SJCRH30 (cell line): ENCODE measurements at regions not wholly inside any gene's neighbourhood (a gene's known extent, or its start where the extent isn't known, plus 50 kb on each side); places are given as distances from the start of the nearest gene placed in this dataset.

Source experiments
- DNase-seq, 2 experiments: peaks; one replicate each; pipeline ENCODE4 v3.0.0-alpha.2; 2015 to 2020
- H3K27ac ChIP-seq: fragments of 250-450 bp; sonication (Bioruptor Pico); 2 replicates; pipeline ENCODE4 v1.5.1; 2020; ENCODE audit warnings: mild to moderate bottlenecking, moderate library complexity
- H3K27me3 ChIP-seq: fragments of 250-450 bp; sonication (Bioruptor Pico); 2 replicates; pipeline ENCODE4 v1.5.1; 2020; ENCODE audit warnings: mild to moderate bottlenecking, moderate library complexity
- H3K36me3 ChIP-seq: fragments of 250-450 bp; sonication (Bioruptor Pico); 2 replicates; pipeline ENCODE4 v1.5.1; 2020; ENCODE audit warnings: mild to moderate bottlenecking, moderate library complexity
- H3K4me1 ChIP-seq: fragments of 250-450 bp; sonication (Bioruptor Pico); 2 replicates; pipeline ENCODE4 v1.5.1; 2020; ENCODE audit warnings: mild to moderate bottlenecking, moderate library complexity
- H3K4me3 ChIP-seq: fragments of 250-450 bp; sonication (Bioruptor Pico); 2 replicates; pipeline ENCODE4 v1.5.1; 2020; ENCODE audit warnings: mild to moderate bottlenecking, moderate library complexity
- H3K9me3 ChIP-seq: fragments of 250-450 bp; sonication (Bioruptor Pico); replicated peaks from 2 replicates; pipeline ENCODE4 v1.5.1; 2020; ENCODE audit warnings: mild to moderate bottlenecking, moderate library complexity

DNA sequence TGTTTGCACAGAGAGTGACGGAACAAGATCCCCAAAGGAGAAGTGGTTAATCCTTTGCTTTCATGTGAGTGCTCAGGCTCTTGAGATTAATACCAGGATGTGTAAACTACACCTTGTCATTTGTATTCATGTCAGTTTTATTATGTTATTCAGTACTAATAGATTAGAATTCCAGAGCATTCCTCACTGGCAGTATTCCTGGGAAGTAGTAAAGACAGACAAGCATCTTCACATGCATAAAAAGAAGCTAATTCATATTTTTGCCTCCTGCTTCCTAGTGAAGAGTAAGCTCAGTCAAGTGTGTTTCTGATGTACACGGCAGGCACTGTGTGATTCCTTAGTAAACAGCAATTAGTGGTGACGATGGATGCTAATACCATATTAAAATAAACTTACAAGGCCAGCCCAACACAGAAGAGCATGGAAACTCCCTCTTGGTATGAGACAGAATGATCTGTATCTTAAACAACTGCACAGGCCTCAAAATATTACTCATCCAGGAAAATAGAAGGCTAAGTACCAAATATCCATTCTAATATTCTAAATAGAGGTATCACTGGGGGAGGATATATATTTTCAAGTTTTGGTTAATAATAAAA, 336.8 kb upstream of the MCTP2 start:
- H3K4me1 ChIP-seq, result no peaks in the 10 kb centered on the region

GRCh38 chr15:93887151-93887550, 344.2 kb upstream of the MCTP2 start:
- H3K4me3 ChIP-seq, result no peak overlapping the region
- DNase-seq, result no peak
- no peaks in the 10 kb centered on the region for H3K4me1 ChIP-seq

More for the DNA sequence above, 336.8 kb upstream of the MCTP2 start:
- Histone ChIP-seq H3K4me3 (no peak overlapping the region), H3K27me3 (no peaks in the 10 kb centered on the region), H3K27ac (no peak overlapping the region), H3K9me3 (no peaks in the 10 kb centered on the region), H3K36me3 (no peaks in the 10 kb centered on the region)
- no peak for DNase-seq

DNA sequence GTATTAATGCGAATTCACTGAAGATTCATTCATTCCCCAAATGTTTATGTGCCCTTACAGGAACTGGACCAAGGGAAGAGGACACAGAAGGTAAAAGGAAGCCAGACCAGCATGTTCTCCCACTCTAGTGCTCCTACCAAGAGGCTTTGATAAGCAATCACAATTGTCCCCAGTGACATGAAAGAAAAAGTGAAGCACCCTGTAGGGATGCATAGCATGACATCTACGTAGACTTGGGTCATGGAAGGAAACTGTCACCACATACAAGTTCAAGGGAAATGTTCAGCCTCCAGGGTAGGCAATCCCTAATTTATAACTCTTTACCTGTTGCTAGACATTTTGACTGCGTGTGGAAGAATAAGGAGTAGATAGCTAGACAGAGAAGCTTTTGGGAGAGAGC, 348.6 kb upstream of the MCTP2 start:
- Histone ChIP-seq H3K4me1 (no peaks in the 10 kb centered on the region), H3K36me3 (no peaks in the 10 kb centered on the region), H3K27me3 (no peaks in the 10 kb centered on the region), H3K27ac (no peak overlapping the region), H3K9me3 (no peaks in the 10 kb centered on the region), H3K4me3 (no peak overlapping the region)
- no peak for DNase-seq

More at GRCh38 chr15:93887151-93887550, 344.2 kb upstream of the MCTP2 start:
- H3K27me3 ChIP-seq, result no peaks in the 10 kb centered on the region
- no peaks in the 10 kb centered on the region for H3K36me3 ChIP-seq
- no peak overlapping the region for H3K27ac ChIP-seq
- no peaks in the 10 kb centered on the region for H3K9me3 ChIP-seq

GRCh38 chr15:93882141-93882540, 349.2 kb upstream of the MCTP2 start:
- no peaks in the 10 kb centered on the region for H3K36me3 ChIP-seq
- no peaks in the 10 kb centered on the region for H3K4me1 ChIP-seq
- no peaks in the 10 kb centered on the region for H3K27me3 ChIP-seq
- no peak overlapping the region for H3K27ac ChIP-seq
- DNase-seq, result no peak
- H3K9me3 ChIP-seq, result no peaks in the 10 kb centered on the region
- H3K4me3 ChIP-seq, result no peak overlapping the region

GRCh38 chr15:93881310-93881709, 350.1 kb upstream of the MCTP2 start:
- H3K4me1 ChIP-seq, result no peaks in the 10 kb centered on the region
- DNase-seq, result no peak
- H3K36me3 ChIP-seq, result no peaks in the 10 kb centered on the region
- no peak overlapping the region for H3K27ac ChIP-seq
- no peaks in the 10 kb centered on the region for H3K9me3 ChIP-seq
- H3K27me3 ChIP-seq, result no peaks in the 10 kb centered on the region
- no peak overlapping the region for H3K4me3 ChIP-seq

DNA sequence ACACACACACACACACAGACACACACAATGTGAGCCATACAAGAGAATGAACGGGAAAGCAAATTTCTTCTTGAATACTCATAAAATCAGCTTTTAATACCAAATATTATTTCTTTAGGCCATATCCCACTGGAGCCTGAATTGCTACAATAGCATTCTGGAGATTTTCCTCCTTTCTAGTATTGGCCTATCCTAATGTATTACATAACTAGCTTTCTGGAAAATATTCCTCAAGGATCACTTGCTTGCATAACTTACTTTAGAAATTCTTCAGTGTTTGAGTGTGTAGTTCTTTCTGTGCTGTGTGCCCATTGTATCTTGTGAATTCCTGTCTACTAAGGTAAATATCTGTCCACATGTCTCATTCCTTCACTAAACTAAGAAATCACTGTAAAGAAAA, 351.0 kb upstream of the MCTP2 start:
- Histone ChIP-seq H3K4me3 (no peak overlapping the region), H3K27me3 (no peaks in the 10 kb centered on the region), H3K4me1 (no peaks in the 10 kb centered on the region), H3K27ac (no peak overlapping the region), H3K9me3 (no peaks in the 10 kb centered on the region), H3K36me3 (no peaks in the 10 kb centered on the region)
- no peak for DNase-seq

GRCh38 chr15:93870583-93870982, 360.8 kb upstream of the MCTP2 start:
- DNase-seq, result no peak
- no peak overlapping the region for H3K4me3 ChIP-seq
- H3K27ac ChIP-seq, result no peak overlapping the region
- H3K27me3 ChIP-seq, result no peaks in the 10 kb centered on the region
- H3K36me3 ChIP-seq, result no peaks in the 10 kb centered on the region
- H3K9me3 ChIP-seq, result 0 out of 2 replicates have a peak, but pooled peaks cover 3% of the 10 kb centered on the region
- H3K4me1 ChIP-seq, result peaks cover 16% of the 10 kb centered on the region

DNA sequence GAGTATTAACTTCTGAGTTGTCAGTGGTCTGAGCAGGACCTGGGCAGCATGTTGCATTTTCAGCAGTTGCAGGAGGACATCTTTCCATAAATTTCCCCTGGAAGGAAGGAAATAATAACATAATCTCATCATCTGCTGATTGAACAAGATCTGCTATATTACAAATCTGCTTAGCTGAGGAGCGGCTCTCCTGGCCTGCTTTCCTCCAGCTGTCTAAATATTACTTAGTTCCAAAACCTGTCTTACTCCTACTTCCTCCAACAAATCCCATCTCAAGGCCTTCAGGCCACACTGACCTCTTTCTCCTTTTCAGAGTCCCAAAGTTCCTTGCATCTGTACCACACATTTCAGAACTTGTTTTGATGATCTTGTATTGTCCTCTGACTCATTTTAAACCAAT, 364.4 kb upstream of the MCTP2 start:
- no peaks in the 10 kb centered on the region for H3K36me3 ChIP-seq
- H3K9me3 ChIP-seq, result 0 out of 2 replicates have a peak, but pooled peaks cover 3% of the 10 kb centered on the region
- H3K27ac ChIP-seq, result peak overlapping the region; percentile 93
- peak in 1 of 2 experiments; percentile 26 for DNase-seq
- H3K27me3 ChIP-seq, result no peaks in the 10 kb centered on the region
- H3K4me3 ChIP-seq, result no peak overlapping the region
- H3K4me1 ChIP-seq, result peaks cover 27% of the 10 kb centered on the region

DNA sequence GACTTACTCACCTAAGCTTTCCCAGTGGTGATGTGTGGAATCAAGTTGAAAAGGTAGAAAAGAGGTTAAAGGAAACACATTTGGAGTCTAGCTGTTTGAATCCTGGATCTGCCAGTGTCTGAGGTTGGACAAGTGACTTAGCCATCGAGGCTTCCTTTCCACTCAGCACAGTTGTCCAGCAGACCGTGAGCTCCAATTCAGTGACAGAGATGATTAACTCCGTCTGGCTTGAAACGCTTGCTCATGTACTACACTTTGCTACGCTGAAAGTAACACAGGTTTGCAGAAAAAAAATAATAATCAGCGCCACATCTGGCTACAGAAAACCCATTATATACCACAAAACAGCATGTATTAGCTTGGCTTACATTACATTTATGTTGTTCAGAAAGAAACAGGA, 364.9 kb upstream of the MCTP2 start:
- no peaks in the 10 kb centered on the region for H3K27me3 ChIP-seq
- H3K27ac ChIP-seq, result peak overlapping the region; percentile 93
- no peak overlapping the region for H3K4me3 ChIP-seq
- DNase-seq, result peak; percentile 21 to 66
- H3K4me1 ChIP-seq, result peaks cover 27% of the 10 kb centered on the region
- no peaks in the 10 kb centered on the region for H3K36me3 ChIP-seq
- H3K9me3 ChIP-seq, result 0 out of 2 replicates have a peak, but pooled peaks cover 3% of the 10 kb centered on the region

GRCh38 chr15:93865586-93865985, 365.8 kb upstream of the MCTP2 start:
- Histone ChIP-seq H3K27ac (peak overlapping the region; percentile 93), H3K4me1 (peaks cover 27% of the 10 kb centered on the region), H3K9me3 (0 out of 2 replicates have a peak, but pooled peaks cover 3% of the 10 kb centered on the region), H3K4me3 (no peak overlapping the region; the same call in 1 of the 2 replicates), H3K36me3 (no peaks in the 10 kb centered on the region), H3K27me3 (no peaks in the 10 kb centered on the region)
- DNase-seq, result peak; percentile 84 to 93

- no peak overlapping the region for H3K27ac ChIP-seq
- no peaks in the 10 kb centered on the region for H3K36me3 ChIP-seq
- no peaks in the 10 kb centered on the region for H3K9me3 ChIP-seq
- no peak for DNase-seq
- H3K4me1 ChIP-seq, result peaks cover 27% of the 10 kb centered on the region
- no peak overlapping the region for H3K4me3 ChIP-seq
- H3K27me3 ChIP-seq, result no peaks in the 10 kb centered on the region
Observed at GRCh38 chr15:93862791-93863190, 368.6 kb upstream of the MCTP2 start.

DNA sequence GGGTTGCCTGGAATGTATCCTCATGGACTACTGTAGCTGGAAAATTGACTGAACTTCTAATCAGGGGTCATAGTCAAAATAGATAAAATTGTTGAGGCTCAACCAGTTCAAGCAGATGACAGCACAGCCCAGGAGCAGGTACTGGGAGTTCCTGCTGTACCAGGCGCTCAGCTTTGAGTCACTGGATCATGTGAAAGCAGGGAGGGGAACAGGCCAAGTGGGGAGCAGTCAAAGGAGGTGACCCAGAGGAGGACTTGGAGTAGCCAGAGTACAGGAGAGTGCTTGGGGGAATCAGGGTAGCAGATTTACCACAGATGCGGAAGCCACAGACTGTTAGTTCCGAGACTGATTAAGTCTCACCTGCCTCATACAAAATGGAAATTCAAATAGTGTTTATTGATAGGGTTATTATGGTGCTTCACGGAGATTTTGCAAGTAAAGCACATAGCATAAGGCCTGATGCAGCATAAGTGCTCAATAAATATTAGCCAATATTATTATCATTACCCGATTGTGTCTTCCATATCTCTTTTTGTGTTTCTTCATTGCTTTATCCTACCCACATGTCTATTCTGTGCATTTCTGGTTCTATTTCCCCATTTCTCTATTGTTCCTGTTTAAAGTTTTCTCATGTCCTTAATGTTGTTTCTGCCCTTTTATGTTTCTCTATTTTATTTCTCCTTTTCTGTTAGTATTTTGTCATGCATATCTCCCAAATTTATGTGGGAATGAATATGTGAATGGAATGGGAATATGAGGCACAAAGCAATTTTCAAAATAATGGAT, 369.2 kb upstream of the MCTP2 start:
- no peak for DNase-seq
- Histone ChIP-seq H3K27ac (no peak overlapping the region), H3K36me3 (no peaks in the 10 kb centered on the region), H3K9me3 (no peaks in the 10 kb centered on the region), H3K4me1 (peaks cover 25% of the 10 kb centered on the region), H3K27me3 (no peaks in the 10 kb centered on the region), H3K4me3 (no peak overlapping the region)

DNA sequence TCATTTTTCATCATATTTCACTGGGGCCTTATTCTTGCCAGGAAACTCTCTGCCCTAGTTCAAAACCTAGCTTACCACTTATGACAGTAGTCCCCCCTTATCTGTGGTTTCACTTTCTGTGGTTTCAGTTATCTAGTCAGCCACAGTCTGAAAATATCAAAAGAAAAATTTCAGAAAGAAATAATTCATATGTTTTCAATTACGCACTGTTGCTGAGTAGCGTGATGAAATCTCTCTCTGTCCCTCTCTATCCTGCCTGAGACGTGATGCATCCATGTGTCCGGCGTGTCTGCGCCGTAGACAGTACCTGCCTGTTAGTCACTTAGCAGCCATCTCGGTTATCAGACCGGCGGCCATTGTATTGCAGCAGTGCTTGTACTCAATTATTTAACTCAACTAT, 369.9 kb upstream of the MCTP2 start:
- Histone ChIP-seq H3K36me3 (no peaks in the 10 kb centered on the region), H3K9me3 (no peaks in the 10 kb centered on the region), H3K4me3 (no peak overlapping the region), H3K27ac (no peak overlapping the region), H3K4me1 (peaks cover 17% of the 10 kb centered on the region), H3K27me3 (no peaks in the 10 kb centered on the region)
- no peak for DNase-seq

DNA sequence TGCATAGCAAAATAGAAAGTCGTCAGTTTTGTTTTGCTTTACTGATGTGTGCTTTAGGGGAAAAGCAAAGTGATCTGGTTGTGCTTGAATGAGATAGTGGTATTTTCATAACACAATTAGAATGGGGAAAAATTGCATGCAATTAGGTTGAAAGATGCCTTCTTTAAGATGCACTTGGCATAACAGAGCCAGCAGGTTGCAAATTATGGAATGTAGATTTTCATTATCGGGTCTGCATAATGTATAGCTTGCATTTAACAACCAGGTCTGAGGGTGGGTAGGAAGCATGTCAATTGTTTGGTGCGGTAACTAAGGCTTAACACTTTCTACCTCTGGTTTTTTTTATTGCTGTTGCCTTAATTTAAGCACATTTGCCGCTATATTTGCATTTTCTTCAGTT, 370.7 kb upstream of the MCTP2 start:
- H3K27me3 ChIP-seq, result no peaks in the 10 kb centered on the region
- H3K9me3 ChIP-seq, result no peaks in the 10 kb centered on the region
- peaks cover 11% of the 10 kb centered on the region for H3K4me1 ChIP-seq
- H3K4me3 ChIP-seq, result no peak overlapping the region
- H3K36me3 ChIP-seq, result no peaks in the 10 kb centered on the region
- DNase-seq, result no peak
- H3K27ac ChIP-seq, result no peak overlapping the region

- H3K9me3 ChIP-seq, result no peaks in the 10 kb centered on the region
- H3K27ac ChIP-seq, result no peak overlapping the region
- no peaks in the 10 kb centered on the region for H3K4me1 ChIP-seq
- DNase-seq, result no peak
- no peaks in the 10 kb centered on the region for H3K27me3 ChIP-seq
- H3K4me3 ChIP-seq, result no peak overlapping the region
- no peaks in the 10 kb centered on the region for H3K36me3 ChIP-seq
Observed at GRCh38 chr15:93859176-93859575, 372.2 kb upstream of the MCTP2 start.
